Liver (tissue), 8 donors: ENCODE measurements at regions not wholly inside any gene's neighbourhood (a gene's known extent, or its start where the extent isn't known, plus 50 kb on each side); places are given as distances from the start of the nearest gene placed in this dataset.

Source experiments
- DNase-seq: peaks from one replicate; pipeline ENCODE4 v3.0.0-alpha.2; 2017; ENCODE audit warnings: low spot score
- H3K27ac ChIP-seq, 2 donors: one replicate each; pipeline ENCODE4 v1.7.0; 2013; ENCODE audit warnings: inconsistent platforms in 2 of 2, low read length in 2 of 2, control low read depth in 1 of 2, low read depth in 1 of 2, mild to moderate bottlenecking in 1 of 2
- H3K27me3 ChIP-seq, 4 donors: one replicate each; pipeline versions ENCODE4 v1.6.1 to v1.7.0; 2013; ENCODE audit warnings: low read length in 3 of 4, inconsistent platforms in 1 of 4, mild to moderate bottlenecking in 1 of 4, moderate library complexity in 1 of 4; ENCODE audit not compliant: control insufficient read depth in 4 of 4, insufficient read depth in 4 of 4
- H3K36me3 ChIP-seq, 4 donors: one replicate each; pipeline versions ENCODE4 v1.6.1 to v1.7.0; 2013; ENCODE audit warnings: low read length in 3 of 4, mild to moderate bottlenecking in 3 of 4, low read depth in 1 of 4, moderate library complexity in 1 of 4; ENCODE audit not compliant: control insufficient read depth in 4 of 4, insufficient read depth in 3 of 4
- H3K4me1 ChIP-seq, 4 donors: one replicate each; pipeline versions ENCODE4 v1.6.1 to v1.7.0; 2013; ENCODE audit warnings: low read length in 3 of 4, mild to moderate bottlenecking in 3 of 4, moderate library complexity in 1 of 4; ENCODE audit not compliant: control insufficient read depth in 4 of 4, insufficient read depth in 4 of 4
- H3K4me3 ChIP-seq, 3 donors: one replicate each; pipeline versions ENCODE4 v1.6.1 to v1.7.0; 2013; ENCODE audit warnings: low read length in 3 of 3, control low read depth in 1 of 3, low read depth in 1 of 3, mild to moderate bottlenecking in 1 of 3
- H3K9ac ChIP-seq, 2 donors: one replicate each; pipeline ENCODE4 v1.7.0; 2013; ENCODE audit warnings: low read length in 2 of 2, mild to moderate bottlenecking in 2 of 2, moderate library complexity in 2 of 2, control low read depth in 1 of 2, low read depth in 1 of 2
- H3K9me3 ChIP-seq, 4 donors: one replicate each; pipeline versions ENCODE4 v1.6.1 to v1.7.0; 2013; ENCODE audit warnings: low read length in 3 of 4; ENCODE audit not compliant: control insufficient read depth in 4 of 4
- EGR1 ChIP-seq, 2 donors: IDR thresholded peaks; 2 replicates each; pipeline ENCODE4 v1.6.1; 2016 to 2018; ENCODE audit warnings: antibody characterized with exemption in 2 of 2, low read depth in 2 of 2
- FOXA1 ChIP-seq: IDR thresholded peaks from 2 replicates; pipeline ENCODE4 v1.6.1; 2016; ENCODE audit warnings: antibody characterized with exemption
- FOXA2 ChIP-seq: IDR thresholded peaks from 2 replicates; pipeline ENCODE4 v1.6.1; 2016; ENCODE audit warnings: antibody characterized with exemption
- GABPA ChIP-seq, 2 donors: IDR thresholded peaks in 1 of 2; conservative IDR thresholded peaks in 1 of 2; 2 replicates each; pipeline ENCODE4 v1.6.1; 2016; ENCODE audit warnings: antibody characterized with exemption in 2 of 2, mild to moderate bottlenecking in 1 of 2, moderate library complexity in 1 of 2
- HNF4A ChIP-seq, 2 donors: conservative IDR thresholded peaks; 2 replicates each; pipeline ENCODE4 v1.6.1; 2016; ENCODE audit warnings: antibody characterized with exemption in 2 of 2, mild to moderate bottlenecking in 2 of 2
- HNF4G ChIP-seq: IDR thresholded peaks from 2 replicates; pipeline ENCODE4 v1.6.1; 2016; ENCODE audit warnings: antibody characterized with exemption
- JUND ChIP-seq, 2 donors: IDR thresholded peaks; 2 replicates each; pipeline ENCODE4 v1.6.1; 2016; ENCODE audit warnings: antibody characterized with exemption in 2 of 2
- RAD21 ChIP-seq, 2 donors: IDR thresholded peaks; 2 replicates each; pipeline ENCODE4 v1.6.1; 2016; ENCODE audit warnings: antibody characterized with exemption in 2 of 2, mild to moderate bottlenecking in 2 of 2
- SP1 ChIP-seq: IDR thresholded peaks from 2 replicates; pipeline ENCODE4 v1.6.1; 2018; ENCODE audit warnings: antibody characterized with exemption, mild to moderate bottlenecking
- TAF1 ChIP-seq: conservative IDR thresholded peaks from 2 replicates; pipeline ENCODE4 v1.6.1; 2016; ENCODE audit warnings: antibody characterized with exemption, mild to moderate bottlenecking
- YY1 ChIP-seq: IDR thresholded peaks from 2 replicates; pipeline ENCODE4 v1.6.1; 2016; ENCODE audit warnings: antibody characterized with exemption, mild to moderate bottlenecking
- WGBS: extraction: QIAGEN DNeasy Blood & Tissue Kit; methylation state at CpG from one replicate; pipeline ENCODE4 v1.1.7; 2013; 5-methylcytosine and 5-hydroxymethylcytosine counted together
- TF ChIP-seq, protein P1 (sequence below): IDR thresholded peaks from 2 replicates; pipeline ENCODE4 v1.6.1; 2016; ENCODE audit warnings: antibody characterized with exemption
- TF ChIP-seq, protein P2 (sequence below): IDR thresholded peaks from 2 replicates; pipeline ENCODE4 v1.6.1; 2016; ENCODE audit warnings: antibody characterized with exemption
- TF ChIP-seq, protein P3 (sequence below): IDR thresholded peaks from 2 replicates; pipeline ENCODE4 v1.6.1; 2016; ENCODE audit warnings: antibody characterized with exemption
- TF ChIP-seq, protein P4 (sequence below): IDR thresholded peaks from 2 replicates; pipeline ENCODE4 v1.6.1; 2016; ENCODE audit warnings: antibody characterized with exemption, mild to moderate bottlenecking
- TF ChIP-seq, protein P5 (sequence below): fragments of 150-350 bp; IDR thresholded peaks from 2 replicates; pipeline ENCODE4 v1.5.1; 2017; ENCODE audit warnings: improper control_type of control experiment, low read depth, low read length; ENCODE audit not compliant: missing input control
- donor health status: healthy.
- donor health status: healthy.
- donor health status: healthy.
- donor health status: healthy.
- donor health status: healthy.

DNA sequence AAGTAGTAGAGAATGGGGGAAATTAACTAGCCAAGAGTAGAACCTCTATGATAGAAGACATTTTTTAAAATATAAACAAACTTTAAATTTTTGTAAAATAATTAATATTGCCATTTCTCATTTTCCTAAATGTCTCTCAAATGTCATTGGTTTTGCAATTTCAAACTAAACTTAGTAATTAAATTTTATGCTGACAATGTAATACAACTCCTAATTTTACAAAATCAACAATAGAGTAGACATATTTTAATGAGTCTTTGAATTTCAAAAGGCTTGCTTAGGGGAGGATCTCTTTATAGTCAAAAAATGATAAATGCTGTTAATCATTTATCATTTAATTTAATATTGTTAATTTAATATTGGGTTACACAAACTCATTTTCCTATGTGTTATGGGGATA is 81.8 kb downstream of the ZWINT start:
- Histone ChIP-seq H3K9me3 (no peaks in the 10 kb centered on the region), H3K9ac (no peak overlapping the region), H3K27ac (no peak overlapping the region), H3K4me1 (no peaks in the 10 kb centered on the region), H3K4me3 (no peak overlapping the region), H3K27me3 (no peaks in the 10 kb centered on the region), H3K36me3 (no peaks in the 10 kb centered on the region)
- DNase-seq: no peak
- TF ChIP-seq YY1 (no peak), EGR1 (IDR thresholded peaks at IDR 0.05; ENCODE audit: low read depth in 2 of 2) (no peak), FOXA2 (no peak), HNF4G (no peak), RAD21 (IDR thresholded peaks at IDR 0.05) (no peak), TAF1 (no peak), FOXA1 (no peak), GABPA (IDR thresholded peaks at IDR 0.05 in 1 of 2, conservative IDR thresholded peaks at IDR 0.05 in 1 of 2) (no peak), HNF4A (conservative IDR thresholded peaks at IDR 0.05) (no peak), JUND (IDR thresholded peaks at IDR 0.05) (no peak)
- TF ChIP-seq, protein P1, sequence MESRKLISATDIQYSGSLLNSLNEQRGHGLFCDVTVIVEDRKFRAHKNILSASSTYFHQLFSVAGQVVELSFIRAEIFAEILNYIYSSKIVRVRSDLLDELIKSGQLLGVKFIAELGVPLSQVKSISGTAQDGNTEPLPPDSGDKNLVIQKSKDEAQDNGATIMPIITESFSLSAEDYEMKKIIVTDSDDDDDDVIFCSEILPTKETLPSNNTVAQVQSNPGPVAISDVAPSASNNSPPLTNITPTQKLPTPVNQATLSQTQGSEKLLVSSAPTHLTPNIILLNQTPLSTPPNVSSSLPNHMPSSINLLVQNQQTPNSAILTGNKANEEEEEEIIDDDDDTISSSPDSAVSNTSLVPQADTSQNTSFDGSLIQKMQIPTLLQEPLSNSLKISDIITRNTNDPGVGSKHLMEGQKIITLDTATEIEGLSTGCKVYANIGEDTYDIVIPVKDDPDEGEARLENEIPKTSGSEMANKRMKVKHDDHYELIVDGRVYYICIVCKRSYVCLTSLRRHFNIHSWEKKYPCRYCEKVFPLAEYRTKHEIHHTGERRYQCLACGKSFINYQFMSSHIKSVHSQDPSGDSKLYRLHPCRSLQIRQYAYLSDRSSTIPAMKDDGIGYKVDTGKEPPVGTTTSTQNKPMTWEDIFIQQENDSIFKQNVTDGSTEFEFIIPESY: no peak
- TF ChIP-seq, protein P2, sequence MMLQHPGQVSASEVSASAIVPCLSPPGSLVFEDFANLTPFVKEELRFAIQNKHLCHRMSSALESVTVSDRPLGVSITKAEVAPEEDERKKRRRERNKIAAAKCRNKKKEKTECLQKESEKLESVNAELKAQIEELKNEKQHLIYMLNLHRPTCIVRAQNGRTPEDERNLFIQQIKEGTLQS: no peak
- TF ChIP-seq, protein P3, sequence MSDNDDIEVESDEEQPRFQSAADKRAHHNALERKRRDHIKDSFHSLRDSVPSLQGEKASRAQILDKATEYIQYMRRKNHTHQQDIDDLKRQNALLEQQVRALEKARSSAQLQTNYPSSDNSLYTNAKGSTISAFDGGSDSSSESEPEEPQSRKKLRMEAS: no peak

DNA sequence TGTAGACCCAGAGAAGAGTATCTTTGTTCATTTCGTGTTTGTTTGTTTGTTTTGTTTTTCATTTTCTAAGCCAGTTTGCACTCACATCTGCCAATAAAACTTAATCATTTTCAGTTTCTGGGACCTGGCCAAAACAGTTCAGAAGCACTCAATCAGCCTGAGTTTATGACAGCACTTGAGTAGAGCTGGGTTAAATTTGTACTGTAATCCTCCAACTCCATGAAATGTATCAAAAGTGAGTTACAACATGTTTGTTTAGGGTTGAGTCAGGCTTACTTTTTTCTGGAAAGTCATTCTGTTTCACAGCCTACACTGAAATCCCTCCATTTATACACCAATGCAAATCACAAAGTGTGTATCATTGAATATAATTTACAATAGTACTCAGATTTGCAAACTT is 91.9 kb downstream of the ZWINT start:
- TF ChIP-seq, protein P4, sequence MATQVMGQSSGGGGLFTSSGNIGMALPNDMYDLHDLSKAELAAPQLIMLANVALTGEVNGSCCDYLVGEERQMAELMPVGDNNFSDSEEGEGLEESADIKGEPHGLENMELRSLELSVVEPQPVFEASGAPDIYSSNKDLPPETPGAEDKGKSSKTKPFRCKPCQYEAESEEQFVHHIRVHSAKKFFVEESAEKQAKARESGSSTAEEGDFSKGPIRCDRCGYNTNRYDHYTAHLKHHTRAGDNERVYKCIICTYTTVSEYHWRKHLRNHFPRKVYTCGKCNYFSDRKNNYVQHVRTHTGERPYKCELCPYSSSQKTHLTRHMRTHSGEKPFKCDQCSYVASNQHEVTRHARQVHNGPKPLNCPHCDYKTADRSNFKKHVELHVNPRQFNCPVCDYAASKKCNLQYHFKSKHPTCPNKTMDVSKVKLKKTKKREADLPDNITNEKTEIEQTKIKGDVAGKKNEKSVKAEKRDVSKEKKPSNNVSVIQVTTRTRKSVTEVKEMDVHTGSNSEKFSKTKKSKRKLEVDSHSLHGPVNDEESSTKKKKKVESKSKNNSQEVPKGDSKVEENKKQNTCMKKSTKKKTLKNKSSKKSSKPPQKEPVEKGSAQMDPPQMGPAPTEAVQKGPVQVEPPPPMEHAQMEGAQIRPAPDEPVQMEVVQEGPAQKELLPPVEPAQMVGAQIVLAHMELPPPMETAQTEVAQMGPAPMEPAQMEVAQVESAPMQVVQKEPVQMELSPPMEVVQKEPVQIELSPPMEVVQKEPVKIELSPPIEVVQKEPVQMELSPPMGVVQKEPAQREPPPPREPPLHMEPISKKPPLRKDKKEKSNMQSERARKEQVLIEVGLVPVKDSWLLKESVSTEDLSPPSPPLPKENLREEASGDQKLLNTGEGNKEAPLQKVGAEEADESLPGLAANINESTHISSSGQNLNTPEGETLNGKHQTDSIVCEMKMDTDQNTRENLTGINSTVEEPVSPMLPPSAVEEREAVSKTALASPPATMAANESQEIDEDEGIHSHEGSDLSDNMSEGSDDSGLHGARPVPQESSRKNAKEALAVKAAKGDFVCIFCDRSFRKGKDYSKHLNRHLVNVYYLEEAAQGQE: no peak
- TF ChIP-seq RAD21 (IDR thresholded peaks at IDR 0.05) (no peak), SP1 (no peak), YY1 (no peak), HNF4G (no peak), FOXA2 (no peak)
- TF ChIP-seq, protein P5, sequence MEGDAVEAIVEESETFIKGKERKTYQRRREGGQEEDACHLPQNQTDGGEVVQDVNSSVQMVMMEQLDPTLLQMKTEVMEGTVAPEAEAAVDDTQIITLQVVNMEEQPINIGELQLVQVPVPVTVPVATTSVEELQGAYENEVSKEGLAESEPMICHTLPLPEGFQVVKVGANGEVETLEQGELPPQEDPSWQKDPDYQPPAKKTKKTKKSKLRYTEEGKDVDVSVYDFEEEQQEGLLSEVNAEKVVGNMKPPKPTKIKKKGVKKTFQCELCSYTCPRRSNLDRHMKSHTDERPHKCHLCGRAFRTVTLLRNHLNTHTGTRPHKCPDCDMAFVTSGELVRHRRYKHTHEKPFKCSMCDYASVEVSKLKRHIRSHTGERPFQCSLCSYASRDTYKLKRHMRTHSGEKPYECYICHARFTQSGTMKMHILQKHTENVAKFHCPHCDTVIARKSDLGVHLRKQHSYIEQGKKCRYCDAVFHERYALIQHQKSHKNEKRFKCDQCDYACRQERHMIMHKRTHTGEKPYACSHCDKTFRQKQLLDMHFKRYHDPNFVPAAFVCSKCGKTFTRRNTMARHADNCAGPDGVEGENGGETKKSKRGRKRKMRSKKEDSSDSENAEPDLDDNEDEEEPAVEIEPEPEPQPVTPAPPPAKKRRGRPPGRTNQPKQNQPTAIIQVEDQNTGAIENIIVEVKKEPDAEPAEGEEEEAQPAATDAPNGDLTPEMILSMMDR: no peak
- no peak for DNase-seq
- Histone ChIP-seq H3K4me1 (no peaks in the 10 kb centered on the region), H3K36me3 (no peaks in the 10 kb centered on the region), H3K4me3 (no peak overlapping the region), H3K9me3 (no peaks in the 10 kb centered on the region), H3K27me3 (no peaks in the 10 kb centered on the region), H3K27ac (no peak overlapping the region), H3K9ac (no peak overlapping the region)
- WGBS: 16% methylated on average over 1 of the region's 1 CpG
